ENCODE measurements at regions not wholly inside any gene's neighbourhood (a gene's known extent, or its start where the extent isn't known, plus 50 kb on each side); places are given as distances from the start of the nearest gene placed in this dataset.

DNA sequence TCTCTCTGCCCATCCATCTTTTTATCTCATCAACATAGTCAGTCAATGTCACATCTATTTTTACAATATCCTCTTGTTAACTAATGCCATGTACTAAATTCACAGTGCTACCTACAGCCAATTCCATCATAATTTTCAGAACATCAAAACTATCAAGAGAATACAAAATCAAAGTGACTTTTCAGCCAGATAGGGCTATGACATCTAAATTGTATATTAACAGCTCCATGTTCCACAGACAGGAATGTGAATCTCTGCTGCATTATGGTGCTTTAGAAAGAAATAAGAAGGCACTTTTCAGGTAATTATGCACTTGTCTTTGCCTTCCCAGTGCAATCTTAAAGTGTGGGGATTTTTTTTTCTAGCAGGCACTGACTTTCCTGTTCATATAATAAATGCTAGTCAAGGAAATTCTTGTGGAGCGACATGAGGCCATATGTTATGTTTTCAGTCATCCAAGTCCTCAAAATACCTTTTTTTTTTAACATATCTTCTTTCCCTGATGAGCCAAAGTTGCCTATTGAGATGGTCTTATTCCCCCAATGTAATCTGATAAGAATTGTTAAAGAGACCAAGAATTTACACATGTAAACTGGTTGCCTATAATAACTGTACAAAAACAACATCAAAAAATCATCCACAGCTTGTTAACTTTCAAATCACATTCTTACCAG, 252.0 kb upstream of the CNTN3 start:
- 63% methylated on average over 1 of the region's 1 CpG for WGBS
- Histone ChIP-seq H3K27me3 (no peaks in the 10 kb centered on the region), H3K4me1 (no peaks in the 10 kb centered on the region), H3K36me3 (no peaks in the 10 kb centered on the region), H3K9me3 (no peaks in the 10 kb centered on the region), H3K4me3 (no peak overlapping the region), H3K27ac (no peak overlapping the region)
- no peak for DNase-seq (ENCODE audit: low spot score in 2 of 2)
- TF ChIP-seq EP300 (IDR thresholded peaks at IDR 0.05) (no peak), POLR2A (IDR thresholded peaks at IDR 0.05) (no peak), POLR2AphosphoS5 (IDR thresholded peaks at IDR 0.05) (no peak)
- TF ChIP-seq, protein P1, sequence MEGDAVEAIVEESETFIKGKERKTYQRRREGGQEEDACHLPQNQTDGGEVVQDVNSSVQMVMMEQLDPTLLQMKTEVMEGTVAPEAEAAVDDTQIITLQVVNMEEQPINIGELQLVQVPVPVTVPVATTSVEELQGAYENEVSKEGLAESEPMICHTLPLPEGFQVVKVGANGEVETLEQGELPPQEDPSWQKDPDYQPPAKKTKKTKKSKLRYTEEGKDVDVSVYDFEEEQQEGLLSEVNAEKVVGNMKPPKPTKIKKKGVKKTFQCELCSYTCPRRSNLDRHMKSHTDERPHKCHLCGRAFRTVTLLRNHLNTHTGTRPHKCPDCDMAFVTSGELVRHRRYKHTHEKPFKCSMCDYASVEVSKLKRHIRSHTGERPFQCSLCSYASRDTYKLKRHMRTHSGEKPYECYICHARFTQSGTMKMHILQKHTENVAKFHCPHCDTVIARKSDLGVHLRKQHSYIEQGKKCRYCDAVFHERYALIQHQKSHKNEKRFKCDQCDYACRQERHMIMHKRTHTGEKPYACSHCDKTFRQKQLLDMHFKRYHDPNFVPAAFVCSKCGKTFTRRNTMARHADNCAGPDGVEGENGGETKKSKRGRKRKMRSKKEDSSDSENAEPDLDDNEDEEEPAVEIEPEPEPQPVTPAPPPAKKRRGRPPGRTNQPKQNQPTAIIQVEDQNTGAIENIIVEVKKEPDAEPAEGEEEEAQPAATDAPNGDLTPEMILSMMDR (IDR thresholded peaks at IDR 0.05) = no peak

DNA sequence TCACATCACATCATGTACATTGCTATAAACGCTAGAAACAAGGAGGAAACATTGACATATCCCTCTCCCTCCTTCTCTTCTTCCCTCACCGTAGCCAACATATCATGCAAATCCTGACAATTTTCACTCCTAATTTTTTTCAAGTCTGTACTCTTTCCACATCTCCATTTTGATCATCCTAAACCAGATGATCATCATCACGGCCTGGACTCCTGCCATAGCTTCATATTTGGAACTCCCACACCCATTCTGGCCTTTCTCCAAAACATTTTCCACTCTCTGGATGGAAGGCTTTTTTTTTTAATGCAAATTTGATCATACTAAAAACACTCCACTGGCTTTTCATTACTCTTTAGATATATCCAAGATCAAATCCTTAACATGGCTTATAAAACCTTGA, 248.0 kb upstream of the CNTN3 start:
- H3K9me3 ChIP-seq = no peaks in the 10 kb centered on the region
- no peak for TF ChIP-seq POLR2AphosphoS5 (IDR thresholded peaks at IDR 0.05)
- TF ChIP-seq, protein P1 (IDR thresholded peaks at IDR 0.05) = no peak
- no peak for TF ChIP-seq POLR2A (IDR thresholded peaks at IDR 0.05)
- no peak for TF ChIP-seq EP300 (IDR thresholded peaks at IDR 0.05)
- H3K36me3 ChIP-seq = no peaks in the 10 kb centered on the region
- WGBS = 24% methylated on average over 3 of the region's 3 CpGs
- no peak overlapping the region for H3K4me3 ChIP-seq
- no peaks in the 10 kb centered on the region for H3K27me3 ChIP-seq
- H3K4me1 ChIP-seq = no peaks in the 10 kb centered on the region
- no peak for DNase-seq (ENCODE audit: low spot score in 2 of 2)
- no peak overlapping the region for H3K27ac ChIP-seq

DNA sequence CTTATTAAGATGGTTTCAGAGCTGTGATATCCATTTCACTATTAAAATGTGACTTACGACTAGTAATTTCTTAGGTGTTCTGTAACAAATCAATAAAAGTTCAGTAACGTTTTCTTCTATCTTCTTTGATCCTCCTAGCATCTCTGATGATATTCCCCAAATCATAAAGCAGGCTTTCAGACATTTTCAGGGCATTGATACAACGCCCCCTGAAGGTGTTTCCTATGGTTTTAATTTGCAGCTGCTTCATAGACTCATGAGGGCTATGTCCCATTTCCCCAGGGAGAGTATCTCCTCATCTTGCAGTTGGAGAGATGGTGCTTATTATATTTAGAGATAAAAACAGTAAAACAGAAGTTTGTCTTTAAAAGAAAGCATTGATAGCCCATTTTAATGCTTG, 246.8 kb upstream of the CNTN3 start:
- Histone ChIP-seq H3K9me3 (no peaks in the 10 kb centered on the region), H3K4me1 (no peaks in the 10 kb centered on the region), H3K36me3 (no peaks in the 10 kb centered on the region), H3K4me3 (no peak overlapping the region), H3K27me3 (no peaks in the 10 kb centered on the region), H3K27ac (no peak overlapping the region)
- no peak for DNase-seq (ENCODE audit: low spot score in 2 of 2)
- 61% methylated on average over 3 of the region's 3 CpGs for WGBS
- TF ChIP-seq POLR2AphosphoS5 (IDR thresholded peaks at IDR 0.05) (no peak), POLR2A (IDR thresholded peaks at IDR 0.05) (no peak), EP300 (IDR thresholded peaks at IDR 0.05) (no peak)
- TF ChIP-seq, protein P1 (IDR thresholded peaks at IDR 0.05) = no peak

DNA sequence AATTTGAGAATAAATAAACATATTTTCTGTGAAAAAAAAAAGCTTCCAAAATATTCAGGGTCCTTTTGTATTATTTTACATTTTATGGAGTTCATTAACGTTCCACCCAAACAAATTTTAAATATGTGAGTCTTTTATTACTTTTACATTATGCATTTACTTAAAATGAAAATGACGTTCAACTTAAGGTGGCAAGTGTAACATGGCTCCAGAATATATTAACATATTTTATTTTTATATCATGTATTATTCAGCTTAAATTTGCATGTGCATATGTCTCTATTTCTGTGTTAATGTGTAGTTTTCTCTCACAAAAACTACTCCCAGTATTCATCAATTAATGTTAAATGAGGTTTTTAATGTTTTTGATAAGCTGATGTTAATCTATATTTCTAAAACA, 243.6 kb upstream of the CNTN3 start:
- no peaks in the 10 kb centered on the region for H3K4me1 ChIP-seq
- 84% methylated on average over 2 of the region's 2 CpGs for WGBS
- H3K4me3 ChIP-seq = no peak overlapping the region
- TF ChIP-seq POLR2A (IDR thresholded peaks at IDR 0.05) (no peak), EP300 (IDR thresholded peaks at IDR 0.05) (no peak), POLR2AphosphoS5 (IDR thresholded peaks at IDR 0.05) (no peak)
- TF ChIP-seq, protein P1 (IDR thresholded peaks at IDR 0.05) = no peak
- H3K9me3 ChIP-seq = no peaks in the 10 kb centered on the region
- H3K27me3 ChIP-seq = no peaks in the 10 kb centered on the region
- DNase-seq (ENCODE audit: low spot score in 2 of 2) = no peak
- H3K36me3 ChIP-seq = no peaks in the 10 kb centered on the region
- H3K27ac ChIP-seq = no peak overlapping the region

DNA sequence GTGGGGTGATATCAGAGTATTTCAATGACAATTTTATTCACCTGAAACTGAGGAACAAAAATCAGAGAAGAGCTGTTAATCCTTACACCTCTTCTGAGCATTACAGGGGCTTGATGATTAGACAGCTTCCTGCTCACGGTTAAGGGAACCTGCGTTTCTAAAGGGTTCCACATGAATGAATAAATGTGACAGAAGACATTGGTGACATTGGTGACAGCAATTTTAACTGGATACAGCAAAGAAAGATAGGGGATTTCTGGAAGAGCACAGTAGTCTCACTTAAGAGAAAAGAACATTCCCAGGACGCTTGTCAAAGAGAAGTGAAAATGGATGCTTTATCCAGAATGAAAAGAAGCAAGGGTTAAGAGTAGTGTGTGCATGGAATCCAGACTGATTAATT, 235.9 kb upstream of the CNTN3 start:
- H3K27ac ChIP-seq = no peak overlapping the region
- H3K27me3 ChIP-seq = no peaks in the 10 kb centered on the region
- TF ChIP-seq POLR2AphosphoS5 (IDR thresholded peaks at IDR 0.05) (no peak), EP300 (IDR thresholded peaks at IDR 0.05) (no peak), POLR2A (IDR thresholded peaks at IDR 0.05) (no peak)
- TF ChIP-seq, protein P1 (IDR thresholded peaks at IDR 0.05) = no peak
- 80% methylated on average over 3 of the region's 3 CpGs for WGBS
- no peaks in the 10 kb centered on the region for H3K36me3 ChIP-seq
- no peak overlapping the region for H3K4me3 ChIP-seq
- no peak for DNase-seq (ENCODE audit: low spot score in 2 of 2)
- no peaks in the 10 kb centered on the region for H3K4me1 ChIP-seq
- no peaks in the 10 kb centered on the region for H3K9me3 ChIP-seq
